Activated naive CD8-positive, alpha-beta T cell treated with anti-CD3 and anti-CD28 coated beads, Interleukin-2, amount 50 U/mL, for 24 hours (primary cell): ENCODE measurements at regions not wholly inside any gene's neighbourhood (a gene's known extent, or its start where the extent isn't known, plus 50 kb on each side); places are given as distances from the start of the nearest gene placed in this dataset.

Experiments
- ATAC-seq: fragments of 150-1000 bp; cut with Tn5 transposase; one replicate; pipeline ENCODE4 v1.10.0; 2021
- DNase-seq: peaks from one replicate; pipeline ENCODE4 v3.0.0; 2021
- H3K27ac Mint-ChIP-seq: one replicate; pipeline ENCODE4 v1.8.0; 2021; ENCODE audit warnings: mild to moderate bottlenecking, mixed read lengths
- H3K27me3 Mint-ChIP-seq: one replicate; pipeline ENCODE4 v1.8.0; 2021; ENCODE audit warnings: mixed read lengths
- H3K36me3 Mint-ChIP-seq: one replicate; pipeline ENCODE4 v1.8.0; 2021; ENCODE audit warnings: low read depth, mixed read lengths
- H3K4me1 Mint-ChIP-seq: one replicate; pipeline ENCODE4 v1.8.0; 2021; ENCODE audit warnings: mixed read lengths
- H3K4me3 Mint-ChIP-seq: one replicate; pipeline ENCODE4 v1.8.0; 2021; ENCODE audit warnings: mild to moderate bottlenecking, moderate library complexity, mixed read lengths
- H3K9me3 Mint-ChIP-seq: one replicate; pipeline ENCODE4 v1.8.0; 2021; ENCODE audit warnings: mixed read lengths

GRCh38 chr9:14418301-14418940, 104.5 kb upstream of the NFIB start:
- Mint-ChIP-seq H3K36me3 (no peaks in the 10 kb centered on the region), H3K4me1 (no peaks in the 10 kb centered on the region), H3K27me3 (peaks cover 2% of the 10 kb centered on the region), H3K27ac (no peak overlapping the region), H3K4me3 (no peak overlapping the region), H3K9me3 (no peaks in the 10 kb centered on the region)
- ATAC-seq (no peak), DNase-seq (no peak)

- no peak for ATAC-seq
- Mint-ChIP-seq H3K36me3 (no peaks in the 10 kb centered on the region), H3K9me3 (no peaks in the 10 kb centered on the region), H3K27me3 (peaks cover 2% of the 10 kb centered on the region), H3K4me3 (no peak overlapping the region), H3K27ac (no peak overlapping the region), H3K4me1 (no peaks in the 10 kb centered on the region)
- DNase-seq = no peak
These were observed 103.3 kb upstream of the NFIB start for GRCh38 chr9:14417237-14417636.

- H3K4me3 Mint-ChIP-seq = no peak overlapping the region
- H3K4me1 Mint-ChIP-seq = no peaks in the 10 kb centered on the region
- no peaks in the 10 kb centered on the region for H3K9me3 Mint-ChIP-seq
- H3K27me3 Mint-ChIP-seq = peaks cover 2% of the 10 kb centered on the region
- no peak overlapping the region for H3K27ac Mint-ChIP-seq
- DNase-seq = no peak
- H3K36me3 Mint-ChIP-seq = no peaks in the 10 kb centered on the region
- ATAC-seq = no peak
These were observed 102.0 kb upstream of the NFIB start for GRCh38 chr9:14415947-14416346.

- H3K36me3 Mint-ChIP-seq = no peaks in the 10 kb centered on the region
These were observed 99.9 kb upstream of the NFIB start for GRCh38 chr9:14413812-14414211.

GRCh38 chr9:14412775-14413174, 98.8 kb upstream of the NFIB start:
- no peak overlapping the region for H3K4me3 Mint-ChIP-seq
- no peaks in the 10 kb centered on the region for H3K36me3 Mint-ChIP-seq
- H3K4me1 Mint-ChIP-seq = no peaks in the 10 kb centered on the region

More at GRCh38 chr9:14413812-14414211, 99.9 kb upstream of the NFIB start:
- no peaks in the 10 kb centered on the region for H3K9me3 Mint-ChIP-seq
- no peaks in the 10 kb centered on the region for H3K4me1 Mint-ChIP-seq
- peaks cover 2% of the 10 kb centered on the region for H3K27me3 Mint-ChIP-seq
- no peak overlapping the region for H3K27ac Mint-ChIP-seq
- DNase-seq = no peak
- H3K4me3 Mint-ChIP-seq = no peak overlapping the region
- no peak for ATAC-seq

GRCh38 chr9:14406463-14406862, 92.5 kb upstream of the NFIB start:
- no peak for DNase-seq
- no peaks in the 10 kb centered on the region for H3K9me3 Mint-ChIP-seq
- H3K4me1 Mint-ChIP-seq = no peaks in the 10 kb centered on the region
- no peak overlapping the region for H3K27ac Mint-ChIP-seq
- H3K36me3 Mint-ChIP-seq = no peaks in the 10 kb centered on the region
- H3K4me3 Mint-ChIP-seq = no peak overlapping the region
- H3K27me3 Mint-ChIP-seq = peaks cover 2% of the 10 kb centered on the region
- no peak for ATAC-seq

More at GRCh38 chr9:14412775-14413174, 98.8 kb upstream of the NFIB start:
- no peaks in the 10 kb centered on the region for H3K9me3 Mint-ChIP-seq
- peaks cover 2% of the 10 kb centered on the region for H3K27me3 Mint-ChIP-seq
- DNase-seq = no peak
- H3K27ac Mint-ChIP-seq = no peak overlapping the region
- ATAC-seq = no peak

GRCh38 chr9:14405176-14405706, 91.3 kb upstream of the NFIB start:
- no peak overlapping the region for H3K27ac Mint-ChIP-seq
- peaks cover 2% of the 10 kb centered on the region for H3K27me3 Mint-ChIP-seq
- H3K9me3 Mint-ChIP-seq = no peaks in the 10 kb centered on the region
- ATAC-seq (no peak), DNase-seq (no peak)
- H3K4me1 Mint-ChIP-seq = no peaks in the 10 kb centered on the region
- no peaks in the 10 kb centered on the region for H3K36me3 Mint-ChIP-seq
- no peak overlapping the region for H3K4me3 Mint-ChIP-seq

GRCh38 chr9:14403081-14403480, 89.1 kb upstream of the NFIB start:
- no peak overlapping the region for H3K4me3 Mint-ChIP-seq
- no peaks in the 10 kb centered on the region for H3K4me1 Mint-ChIP-seq
- H3K27ac Mint-ChIP-seq = no peak overlapping the region
- DNase-seq = no peak
- H3K9me3 Mint-ChIP-seq = no peaks in the 10 kb centered on the region
- no peaks in the 10 kb centered on the region for H3K27me3 Mint-ChIP-seq
- H3K36me3 Mint-ChIP-seq = no peaks in the 10 kb centered on the region
- ATAC-seq = no peak

- Mint-ChIP-seq H3K27ac (no peak overlapping the region), H3K9me3 (no peaks in the 10 kb centered on the region), H3K27me3 (no peaks in the 10 kb centered on the region), H3K4me1 (no peaks in the 10 kb centered on the region), H3K4me3 (no peak overlapping the region), H3K36me3 (no peaks in the 10 kb centered on the region)
- DNase-seq = no peak
- ATAC-seq = no peak
These were observed 88.6 kb upstream of the NFIB start for GRCh38 chr9:14402583-14402982.

- Mint-ChIP-seq H3K27me3 (no peaks in the 10 kb centered on the region), H3K9me3 (no peaks in the 10 kb centered on the region), H3K27ac (no peak overlapping the region), H3K36me3 (no peaks in the 10 kb centered on the region), H3K4me3 (no peak overlapping the region), H3K4me1 (no peaks in the 10 kb centered on the region)
- DNase-seq (no peak), ATAC-seq (no peak)
These were observed 88.0 kb upstream of the NFIB start for GRCh38 chr9:14401911-14402310.

GRCh38 chr9:14400658-14400995, 86.7 kb upstream of the NFIB start:
- Mint-ChIP-seq H3K4me1 (no peaks in the 10 kb centered on the region), H3K9me3 (no peaks in the 10 kb centered on the region), H3K36me3 (no peaks in the 10 kb centered on the region), H3K27me3 (no peaks in the 10 kb centered on the region), H3K4me3 (no peak overlapping the region), H3K27ac (no peak overlapping the region)
- ATAC-seq = no peak
- no peak for DNase-seq

- no peak overlapping the region for H3K27ac Mint-ChIP-seq
- ATAC-seq = no peak
- H3K27me3 Mint-ChIP-seq = peaks cover 2% of the 10 kb centered on the region
- no peaks in the 10 kb centered on the region for H3K36me3 Mint-ChIP-seq
- no peaks in the 10 kb centered on the region for H3K4me1 Mint-ChIP-seq
- H3K4me3 Mint-ChIP-seq = no peak overlapping the region
- DNase-seq = no peak
- H3K9me3 Mint-ChIP-seq = no peaks in the 10 kb centered on the region
These were observed 86.1 kb upstream of the NFIB start for GRCh38 chr9:14399756-14400657.

GRCh38 chr9:14398473-14398872, 84.5 kb upstream of the NFIB start:
- peaks cover 2% of the 10 kb centered on the region for H3K27me3 Mint-ChIP-seq
- DNase-seq (no peak), ATAC-seq (no peak)
- H3K4me1 Mint-ChIP-seq = no peaks in the 10 kb centered on the region
- no peaks in the 10 kb centered on the region for H3K36me3 Mint-ChIP-seq
- H3K4me3 Mint-ChIP-seq = no peak overlapping the region
- no peaks in the 10 kb centered on the region for H3K9me3 Mint-ChIP-seq
- no peak overlapping the region for H3K27ac Mint-ChIP-seq

- no peak for DNase-seq
- peaks cover 2% of the 10 kb centered on the region for H3K27me3 Mint-ChIP-seq
- no peak for ATAC-seq
- H3K36me3 Mint-ChIP-seq = no peaks in the 10 kb centered on the region
- H3K4me1 Mint-ChIP-seq = no peaks in the 10 kb centered on the region
- H3K4me3 Mint-ChIP-seq = no peak overlapping the region
- H3K9me3 Mint-ChIP-seq = peaks cover 6% of the 10 kb centered on the region
- no peak overlapping the region for H3K27ac Mint-ChIP-seq
These were observed 82.2 kb upstream of the NFIB start for GRCh38 chr9:14396171-14396570.
